Endothelial cell of umbilical vein (primary cell): ENCODE measurements at regions not wholly inside any gene's neighbourhood (a gene's known extent, or its start where the extent isn't known, plus 50 kb on each side); places are given as distances from the start of the nearest gene placed in this dataset.

Experiments
- BruUV-seq: library from RNA; stranded (reverse); fragments of 400-500 nt; replicated peaks from 2 replicates; lab custom pipeline; 2021; lab: Mats Ljungman, UMichigan
- CTCF ChIA-PET: fragments of 300-600, 350-600 bp; sonication (Branson Sonifier 250); formaldehyde crosslinking; loops from one replicate; lab custom pipeline; 2021; ENCODE audit warnings: antibody characterized with exemption, inconsistent platforms; lab: Charles Lee
- POLR2A ChIA-PET: fragments of 300-600, 350-600 bp; sonication (Branson Sonifier 250); formaldehyde crosslinking; loops from one replicate; lab custom pipeline; 2021; ENCODE audit warnings: antibody characterized with exemption, inconsistent platforms; lab: Charles Lee
- DNase-seq: peaks from one replicate; pipeline ENCODE4 v3.0.0-alpha.2; 2011; ENCODE audit warnings: low read depth, low spot score
- FAIRE-seq: peaks from 2 replicates; lab custom pipeline; 2011; peaks lifted over from hg19 to GRCh38; lab: Jason Lieb, UNC
- H2AFZ ChIP-seq: 2 replicates; pipeline ENCODE4 v1.6.0; 2012; ENCODE audit warnings: low read depth, low read length, control low read depth, inconsistent platforms
- H3K27ac ChIP-seq: 2 replicates; pipeline ENCODE4 v1.5.1; 2011; ENCODE audit warnings: low read depth, mild to moderate bottlenecking, control low read depth, low read length, moderate library complexity; ENCODE audit not compliant: insufficient read depth
- H3K27me3 ChIP-seq, 2 experiments: 2 replicates each; pipeline versions ENCODE4 v1.6.0 to v1.6.1; 2011; ENCODE audit warnings: low read length in 2 of 2, mixed read lengths in 1 of 2; ENCODE audit not compliant: control insufficient read depth in 2 of 2, insufficient read depth in 2 of 2
- H3K36me3 ChIP-seq, 2 experiments: 2 replicates in 1 of 2; 3 replicates in 1 of 2; pipeline ENCODE4 v1.5.1; 2011; ENCODE audit warnings: low read length in 2 of 2, mild to moderate bottlenecking in 1 of 2, moderate library complexity in 1 of 2; ENCODE audit not compliant: control insufficient read depth in 2 of 2, insufficient read depth in 2 of 2; ENCODE audit errors: extremely low read depth in 1 of 2
- H3K4me1 ChIP-seq: 3 replicates; pipeline ENCODE4 v1.5.1; 2011; ENCODE audit warnings: mild to moderate bottlenecking, low read length; ENCODE audit not compliant: control insufficient read depth, insufficient read depth; ENCODE audit errors: extremely low read depth
- H3K4me2 ChIP-seq: 2 replicates; pipeline ENCODE4 v1.6.1; 2011; ENCODE audit warnings: low read length, control low read depth, mixed read lengths; ENCODE audit not compliant: insufficient read depth
- H3K4me3 ChIP-seq, 3 experiments: fragments of 200-600 bp in 1 of 3; sonication (generic), shearing (Covaris generic) in 1 of 3; replicated peaks in 1 of 3; 2 replicates each; pipeline ENCODE4 v1.5.1; 2011 to 2016; ENCODE audit warnings: control low read depth in 3 of 3, low read length in 3 of 3, mild to moderate bottlenecking in 2 of 3, inconsistent platforms in 1 of 3, low read depth in 1 of 3, moderate library complexity in 1 of 3; ENCODE audit not compliant: insufficient read depth in 1 of 3
- H3K79me2 ChIP-seq: 2 replicates; pipeline ENCODE4 v1.6.0; 2012; ENCODE audit warnings: low read length, inconsistent platforms; ENCODE audit not compliant: control insufficient read depth, insufficient read depth
- H3K9ac ChIP-seq: replicated peaks from 2 replicates; pipeline ENCODE3; 2011; ENCODE audit warnings: low read length, control low read depth; ENCODE audit not compliant: insufficient read depth; ENCODE audit errors: extremely low read depth
- H3K9me1 ChIP-seq: replicated peaks from 3 replicates; pipeline ENCODE4 v1.6.0; 2011; ENCODE audit warnings: mild to moderate bottlenecking, low read length; ENCODE audit not compliant: control insufficient read depth, insufficient read depth; ENCODE audit errors: extremely low read depth
- H3K9me3 ChIP-seq: replicated peaks from 2 replicates; pipeline ENCODE4 v1.5.1; 2012; ENCODE audit warnings: low read length, inconsistent platforms; ENCODE audit not compliant: control insufficient read depth, insufficient read depth
- H4K20me1 ChIP-seq: replicated peaks from 2 replicates; pipeline ENCODE3; 2011; ENCODE audit warnings: mild to moderate bottlenecking, low read length; ENCODE audit not compliant: control insufficient read depth, insufficient read depth; ENCODE audit errors: extremely low read depth
- CTCF ChIP-seq, 2 donors: IDR thresholded peaks; 1 replicate in 1 of 2; 2 replicates in 1 of 2; pipeline ENCODE4 v1.5.1; 2011; ENCODE audit warnings: low read length in 2 of 2, mild to moderate bottlenecking in 2 of 2, moderate library complexity in 2 of 2, control low read depth in 1 of 2, inconsistent platforms in 1 of 2, low read depth in 1 of 2; ENCODE audit not compliant: insufficient read depth in 1 of 2; ENCODE audit errors: extremely low read depth in 1 of 2
- EZH2 ChIP-seq: IDR thresholded peaks from 2 replicates; pipeline ENCODE4 v1.6.1; 2012; ENCODE audit warnings: borderline replicate concordance, low read depth, mild to moderate bottlenecking, moderate library complexity, low read length, inconsistent platforms; ENCODE audit not compliant: severe bottlenecking
- FOS ChIP-seq: IDR thresholded peaks from 2 replicates; pipeline ENCODE4 v1.6.1; 2011; ENCODE audit warnings: mild to moderate bottlenecking, low read length, moderate library complexity, borderline replicate concordance; ENCODE audit not compliant: insufficient read depth
- GATA2 ChIP-seq: IDR thresholded peaks from 2 replicates; pipeline ENCODE4 v1.7.0; 2011; ENCODE audit warnings: low read depth, mild to moderate bottlenecking, moderate library complexity, mixed read lengths, low read length; ENCODE audit not compliant: insufficient read length, insufficient read depth
- JUN ChIP-seq: IDR thresholded peaks from 2 replicates; pipeline ENCODE4 v1.6.1; 2011; ENCODE audit warnings: borderline replicate concordance, low read depth; ENCODE audit not compliant: insufficient read length, insufficient read depth
- MAX ChIP-seq: IDR thresholded peaks from 2 replicates; pipeline ENCODE4 v1.6.1; 2011; ENCODE audit not compliant: insufficient read depth, insufficient read length
- MYC ChIP-seq: IDR thresholded peaks from one replicate; pipeline ENCODE4 v1.6.1; 2011; ENCODE audit warnings: mild to moderate bottlenecking, low read depth, low read length
- POLR2A ChIP-seq: IDR thresholded peaks from 2 replicates; pipeline ENCODE4 v1.6.1; 2012; ENCODE audit warnings: low read depth, mild to moderate bottlenecking, control low read depth, low read length
- POLR2AphosphoS5 ChIP-seq: IDR thresholded peaks from 2 replicates; pipeline ENCODE4 v1.6.1; 2012; ENCODE audit warnings: low read depth, mild to moderate bottlenecking, control low read depth, low read length, moderate library complexity; ENCODE audit not compliant: insufficient read depth
- dilution Hi-C: fragments of 300-500 bp; cut with MboI; formaldehyde crosslinking; loops from one replicate; pipeline ENCODE4 v1.15.0; 2019; ENCODE audit warnings: low sequenced_read_pairs; ENCODE audit not compliant: extremely low pct_ligation_motif_present
- intact Hi-C: fragments of 100-400 bp; cut with micrococcal nuclease; formaldehyde crosslinking; loops from one replicate; pipeline ENCODE4 v1.10.0; 2022

GRCh38 chr20:22302039-22302438 is 282.3 kb downstream of the FOXA2 start:
- POLR2A ChIA-PET: no interaction called here
- no peaks in the 10 kb centered on the region for H3K36me3 ChIP-seq
- TF ChIP-seq POLR2AphosphoS5: no peak
- no peak for TF ChIP-seq FOS
- TF ChIP-seq JUN: no peak
- no peak for TF ChIP-seq POLR2A
- TF ChIP-seq CTCF (IDR thresholded peaks at IDR 0.05; ENCODE audit: extremely low read depth in 1 of 2, insufficient read depth in 1 of 2, low read depth in 1 of 2, low read length in 2 of 2): no peak
- no peak for TF ChIP-seq MYC
- no peak for TF ChIP-seq GATA2
- TF ChIP-seq MAX: no peak
- no peak for TF ChIP-seq EZH2
- H4K20me1 ChIP-seq: no peaks in the 10 kb centered on the region
- no peak overlapping the region for H2AFZ ChIP-seq
- H3K9me3 ChIP-seq: no peaks in the 10 kb centered on the region
- CTCF ChIA-PET: no interaction called here
- H3K4me3 ChIP-seq: no peak overlapping the region
- FAIRE-seq (no peak), DNase-seq (no peak)
- no peak overlapping the region for H3K9ac ChIP-seq
- H3K4me2 ChIP-seq: no peak overlapping the region
- BruUV-seq: no TSS peak
- H3K27ac ChIP-seq: no peak overlapping the region
- H3K4me1 ChIP-seq: no peaks in the 10 kb centered on the region
- no peaks in the 10 kb centered on the region for H3K9me1 ChIP-seq
- no peaks in the 10 kb centered on the region for H3K79me2 ChIP-seq
- dilution Hi-C loops: no loop called here
- no peaks in the 10 kb centered on the region for H3K27me3 ChIP-seq
- intact Hi-C loops: no loop called here
